ENCODE measurements at regions not wholly inside any gene's neighbourhood (a gene's known extent, or its start where the extent isn't known, plus 50 kb on each side); places are given as distances from the start of the nearest gene placed in this dataset.
"Not testable (repeated sequence)": the region's sequence is repeated elsewhere in the genome, so short reads cannot be mapped to it uniquely, and the experiment has no call there.

GRCh38 chr20:22055981-22056380 lies 350.5 kb downstream of the PAX1 start:
- no peak for DNase-seq

- no peak for DNase-seq
These were observed 346.7 kb downstream of the PAX1 start for GRCh38 chr20:22052025-22052650.

GRCh38 chr20:22045956-22046507 lies 340.6 kb downstream of the PAX1 start:
- not testable (repeated sequence) for DNase-seq

GRCh38 chr20:22027423-22027822 lies 322.0 kb downstream of the PAX1 start:
- DNase-seq: no peak

- no peak for DNase-seq
These were observed 314.7 kb downstream of the PAX1 start for GRCh38 chr20:22020201-22020600.

GRCh38 chr20:22008456-22008855 lies 303.0 kb downstream of the PAX1 start:
- no peak for DNase-seq

- DNase-seq: no peak
These were observed 300.8 kb downstream of the PAX1 start for GRCh38 chr20:22006306-22006705.

- no peak for DNase-seq
These were observed 300.1 kb downstream of the PAX1 start for GRCh38 chr20:22005535-22005934.

GRCh38 chr20:22004946-22005345 lies 299.5 kb downstream of the PAX1 start:
- DNase-seq: no peak

- no peak for DNase-seq
These were observed 298.2 kb downstream of the PAX1 start for GRCh38 chr20:22003680-22004079.

- no peak for DNase-seq
These were observed 296.4 kb downstream of the PAX1 start for GRCh38 chr20:22001886-22002285.

GRCh38 chr20:21995461-21995860 lies 290.0 kb downstream of the PAX1 start:
- DNase-seq: no peak

- DNase-seq: no peak
These were observed 288.7 kb downstream of the PAX1 start for GRCh38 chr20:21994203-21994602.

- no peak for DNase-seq
These were observed 277.1 kb downstream of the PAX1 start for GRCh38 chr20:21982559-21982958.

GRCh38 chr20:21981597-21982344 lies 276.3 kb downstream of the PAX1 start:
- DNase-seq: no peak

- DNase-seq: no peak
These were observed 275.7 kb downstream of the PAX1 start for GRCh38 chr20:21981179-21981578.

GRCh38 chr20:21971436-21971835 lies 266.0 kb downstream of the PAX1 start:
- no peak for DNase-seq

GRCh38 chr20:21968486-21968885 lies 263.0 kb downstream of the PAX1 start:
- no peak for DNase-seq

GRCh38 chr20:21967481-21967880 lies 262.0 kb downstream of the PAX1 start:
- no peak for DNase-seq

- DNase-seq: no peak
These were observed 251.1 kb downstream of the PAX1 start for GRCh38 chr20:21956591-21956990.

- no peak for DNase-seq
These were observed 241.9 kb downstream of the PAX1 start for GRCh38 chr20:21947406-21947805.

GRCh38 chr20:21944227-21944626 lies 238.8 kb downstream of the PAX1 start:
- no peak for DNase-seq

GRCh38 chr20:21941941-21942805 lies 236.7 kb downstream of the PAX1 start:
- no peak for DNase-seq
